ENCODE measurements at regions not wholly inside any gene's neighbourhood (a gene's known extent, or its start where the extent isn't known, plus 50 kb on each side); places are given as distances from the start of the nearest gene placed in this dataset.
A peak's percentile ranks its signal among the peaks of the same experiment; 100 is the strongest.

- WGBS (ENCODE audit: low lambda C conversion rate, missing lambda C conversion rate), result 87% methylated on average over 5 of the region's 5 CpGs
- Histone ChIP-seq H3K79me2 (no peaks in the 10 kb centered on the region), H3K27me3 (no peaks in the 10 kb centered on the region), H4K20me1 (ENCODE audit: insufficient read depth, poor library complexity, severe bottlenecking) (no peaks in the 10 kb centered on the region), H2AFZ (no peak overlapping the region), H3K9me2 (replicated peaks; ENCODE audit: insufficient read depth) (no peaks in the 10 kb centered on the region), H3K27ac (no peak overlapping the region), H3K4me1 (ENCODE audit: insufficient read depth) (no peaks in the 10 kb centered on the region), H3K9me3 (ENCODE audit: low read depth) (no peaks in the 10 kb centered on the region), H3K36me3 (replicated peaks; ENCODE audit: insufficient read depth, low read depth) (no peaks in the 10 kb centered on the region), H3K4me3 (no peak overlapping the region), H3K4me2 (no peak overlapping the region)
- no peak for DNase-seq (ENCODE audit: low spot score)
- TF ChIP-seq CTCF (IDR thresholded peaks at IDR 0.05; ENCODE audit: poor library complexity) (no peak), EZH2phosphoT487 (IDR thresholded peaks at IDR 0.05; ENCODE audit: low read depth, severe bottlenecking, unreplicated experiment) (no peak), EZH2 (IDR thresholded peaks at IDR 0.05; ENCODE audit: borderline replicate concordance) (no peak)
These were observed 91.0 kb upstream of the GNAQ start for GRCh38 chr9:78122631-78123030.

GRCh38 chr9:78121488-78121887 lies 89.9 kb upstream of the GNAQ start:
- Histone ChIP-seq H3K9me3 (ENCODE audit: low read depth) (no peaks in the 10 kb centered on the region), H3K79me2 (no peaks in the 10 kb centered on the region), H3K4me2 (no peak overlapping the region), H3K9me2 (replicated peaks; ENCODE audit: insufficient read depth) (no peaks in the 10 kb centered on the region), H3K27me3 (no peaks in the 10 kb centered on the region), H3K4me1 (ENCODE audit: insufficient read depth) (no peaks in the 10 kb centered on the region), H3K4me3 (no peak overlapping the region), H2AFZ (no peak overlapping the region), H3K27ac (no peak overlapping the region), H3K36me3 (replicated peaks; ENCODE audit: insufficient read depth, low read depth) (no peaks in the 10 kb centered on the region), H4K20me1 (ENCODE audit: insufficient read depth, poor library complexity, severe bottlenecking) (no peaks in the 10 kb centered on the region)
- TF ChIP-seq CTCF (IDR thresholded peaks at IDR 0.05; ENCODE audit: poor library complexity) (peak; percentile 74), EZH2phosphoT487 (IDR thresholded peaks at IDR 0.05; ENCODE audit: low read depth, severe bottlenecking, unreplicated experiment) (no peak), EZH2 (IDR thresholded peaks at IDR 0.05; ENCODE audit: borderline replicate concordance) (no peak)
- 45% methylated on average over 4 of the region's 4 CpGs for WGBS (ENCODE audit: low lambda C conversion rate, missing lambda C conversion rate)
- peak; percentile 66 for DNase-seq (ENCODE audit: low spot score)

- no peak for DNase-seq (ENCODE audit: low spot score)
- WGBS (ENCODE audit: low lambda C conversion rate, missing lambda C conversion rate), result 70% methylated on average over 2 of the region's 2 CpGs
- no peaks in the 10 kb centered on the region for H3K27me3 ChIP-seq
- TF ChIP-seq EZH2 (IDR thresholded peaks at IDR 0.05; ENCODE audit: borderline replicate concordance) (no peak), EZH2phosphoT487 (IDR thresholded peaks at IDR 0.05; ENCODE audit: low read depth, severe bottlenecking, unreplicated experiment) (no peak), CTCF (IDR thresholded peaks at IDR 0.05; ENCODE audit: poor library complexity) (no peak)
- no peaks in the 10 kb centered on the region for H3K79me2 ChIP-seq
- H3K9me2 ChIP-seq (replicated peaks; ENCODE audit: insufficient read depth), result no peaks in the 10 kb centered on the region
- no peak overlapping the region for H3K4me3 ChIP-seq
- no peak overlapping the region for H3K4me2 ChIP-seq
- H3K9me3 ChIP-seq (ENCODE audit: low read depth), result no peaks in the 10 kb centered on the region
- no peaks in the 10 kb centered on the region for H3K4me1 ChIP-seq (ENCODE audit: insufficient read depth)
- H3K36me3 ChIP-seq (replicated peaks; ENCODE audit: insufficient read depth, low read depth), result no peaks in the 10 kb centered on the region
- no peaks in the 10 kb centered on the region for H4K20me1 ChIP-seq (ENCODE audit: insufficient read depth, poor library complexity, severe bottlenecking)
- H3K27ac ChIP-seq, result no peak overlapping the region
- H2AFZ ChIP-seq, result no peak overlapping the region
These were observed 87.3 kb upstream of the GNAQ start for GRCh38 chr9:78118742-78119473.

Measured in hepatocyte (in vitro differentiated cells).